GM21360 (cell line): ENCODE measurements at regions not wholly inside any gene's neighbourhood (a gene's known extent, or its start where the extent isn't known, plus 50 kb on each side); places are given as distances from the start of the nearest gene placed in this dataset.
"Not testable (repeated sequence)": the region's sequence is repeated elsewhere in the genome, so short reads cannot be mapped to it uniquely, and the experiment has no call there.

Experiments
- ATAC-seq: cut with Tn5 transposase; IDR thresholded peaks from one replicate; pipeline ENCODE4 v1.9.1; 2021; ENCODE audit warnings: mild to moderate bottlenecking, moderate library complexity; ENCODE audit not compliant: unreplicated experiment

DNA sequence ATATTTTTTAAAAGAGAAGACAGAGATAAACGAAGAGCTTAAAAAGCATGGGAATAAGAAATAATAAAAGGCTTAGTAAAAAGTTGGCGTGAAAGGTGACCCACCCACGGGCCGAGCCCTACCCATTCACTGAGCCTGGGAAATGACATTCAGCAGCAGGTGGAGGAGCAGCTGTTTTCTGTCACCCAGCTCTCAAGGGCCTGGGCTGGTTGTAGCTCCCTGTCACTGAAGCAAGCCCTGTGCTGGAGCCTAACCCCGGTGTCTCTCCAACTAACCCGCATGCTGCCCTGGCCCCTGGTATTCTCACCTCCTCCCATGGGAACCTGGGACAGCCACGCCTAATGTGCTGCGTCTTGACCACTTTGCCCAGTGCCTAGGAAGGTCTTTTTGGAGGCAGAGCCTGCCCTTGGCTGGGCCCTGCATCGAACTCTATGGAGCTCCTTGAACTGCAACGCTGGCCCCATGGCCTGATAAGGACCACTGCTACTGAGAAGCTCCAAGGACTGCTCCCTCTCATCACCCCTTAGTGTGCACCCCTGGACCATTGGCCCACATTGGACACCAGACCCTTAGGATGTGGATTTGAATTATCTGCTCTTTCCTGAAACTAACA is 68.8 kb upstream of the IYD start:
- no peak for ATAC-seq

GRCh38 chr6:150301846-150302519 is 66.8 kb upstream of the IYD start:
- ATAC-seq: peak; percentile 88

DNA sequence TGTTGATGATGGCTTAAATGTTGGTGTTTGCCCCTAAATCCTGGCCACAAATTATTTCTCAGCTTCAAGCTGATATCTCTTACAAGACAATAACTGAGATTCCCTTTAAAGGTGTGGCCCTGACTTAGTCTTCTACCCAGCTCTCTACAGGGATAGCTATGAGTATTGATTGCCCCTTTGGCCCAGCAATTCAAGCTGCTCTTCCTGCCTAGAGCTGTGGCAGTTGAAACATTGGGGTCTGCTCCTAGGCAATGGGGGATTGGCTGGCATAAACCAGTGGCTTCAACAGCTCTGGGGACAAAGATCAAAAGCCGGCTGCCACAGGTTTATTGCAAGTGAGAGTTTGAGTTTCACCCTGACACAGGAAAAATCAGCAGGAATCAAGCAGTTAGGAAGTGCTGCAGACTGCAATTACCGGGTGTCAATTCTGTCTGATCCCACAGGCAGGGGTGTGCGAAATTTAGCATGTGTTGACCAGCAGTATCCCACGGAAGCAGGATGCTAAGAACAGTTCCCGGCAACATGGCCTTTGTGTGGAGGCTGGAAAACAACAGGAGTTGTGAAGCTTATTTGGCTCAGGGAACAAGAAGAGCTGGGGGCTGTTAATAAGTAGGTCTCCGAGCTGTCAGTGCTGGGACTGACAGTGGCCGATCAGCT is 66.2 kb upstream of the IYD start:
- ATAC-seq: no peak

DNA sequence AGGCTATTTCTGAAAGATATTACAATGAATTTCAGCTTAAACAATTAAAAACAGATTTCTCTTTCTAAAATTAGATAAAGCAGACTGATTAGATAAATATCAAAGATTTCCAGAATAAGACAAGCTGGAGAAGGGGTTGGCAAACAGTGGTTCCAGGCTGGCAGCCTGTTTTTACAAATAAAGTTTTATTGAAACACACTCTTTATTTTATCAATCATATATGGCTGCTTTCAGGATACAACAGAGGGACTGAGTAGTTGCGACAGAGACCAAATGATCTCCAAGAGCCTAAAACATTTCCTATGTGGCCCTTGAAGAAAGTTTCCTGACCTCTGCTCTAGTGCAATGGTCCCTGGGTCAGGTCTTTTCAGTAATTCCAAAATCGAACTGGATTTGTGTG is 65.6 kb upstream of the IYD start:
- ATAC-seq: no peak

GRCh38 chr6:150304429-150304828 is 64.4 kb upstream of the IYD start:
- no peak for ATAC-seq

GRCh38 chr6:150306290-150306689 is 62.5 kb upstream of the IYD start:
- no peak for ATAC-seq

GRCh38 chr6:150307520-150307919 is 61.3 kb upstream of the IYD start:
- no peak for ATAC-seq

- ATAC-seq: no peak
These were observed 59.8 kb upstream of the IYD start for GRCh38 chr6:150308812-150309645.

DNA sequence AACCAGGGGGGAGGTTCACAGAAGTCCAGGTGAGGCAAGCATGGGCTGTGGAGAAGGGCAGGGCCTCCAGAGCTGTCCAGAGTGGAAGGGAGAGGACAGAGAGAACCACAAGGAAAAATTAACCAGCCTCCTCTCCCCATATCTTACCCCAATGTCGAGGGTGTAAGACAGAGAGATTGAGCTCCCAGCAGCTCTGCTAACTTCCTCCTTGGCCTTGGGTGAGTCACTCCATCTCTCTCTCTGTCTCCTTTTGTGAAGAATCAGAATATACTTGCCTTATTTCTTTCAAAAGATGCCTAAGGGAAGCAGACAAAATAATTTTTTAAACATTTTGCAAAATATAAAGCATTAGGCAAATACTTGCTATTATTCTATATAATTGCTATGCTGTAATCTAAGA is 58.3 kb upstream of the IYD start:
- ATAC-seq: no peak

DNA sequence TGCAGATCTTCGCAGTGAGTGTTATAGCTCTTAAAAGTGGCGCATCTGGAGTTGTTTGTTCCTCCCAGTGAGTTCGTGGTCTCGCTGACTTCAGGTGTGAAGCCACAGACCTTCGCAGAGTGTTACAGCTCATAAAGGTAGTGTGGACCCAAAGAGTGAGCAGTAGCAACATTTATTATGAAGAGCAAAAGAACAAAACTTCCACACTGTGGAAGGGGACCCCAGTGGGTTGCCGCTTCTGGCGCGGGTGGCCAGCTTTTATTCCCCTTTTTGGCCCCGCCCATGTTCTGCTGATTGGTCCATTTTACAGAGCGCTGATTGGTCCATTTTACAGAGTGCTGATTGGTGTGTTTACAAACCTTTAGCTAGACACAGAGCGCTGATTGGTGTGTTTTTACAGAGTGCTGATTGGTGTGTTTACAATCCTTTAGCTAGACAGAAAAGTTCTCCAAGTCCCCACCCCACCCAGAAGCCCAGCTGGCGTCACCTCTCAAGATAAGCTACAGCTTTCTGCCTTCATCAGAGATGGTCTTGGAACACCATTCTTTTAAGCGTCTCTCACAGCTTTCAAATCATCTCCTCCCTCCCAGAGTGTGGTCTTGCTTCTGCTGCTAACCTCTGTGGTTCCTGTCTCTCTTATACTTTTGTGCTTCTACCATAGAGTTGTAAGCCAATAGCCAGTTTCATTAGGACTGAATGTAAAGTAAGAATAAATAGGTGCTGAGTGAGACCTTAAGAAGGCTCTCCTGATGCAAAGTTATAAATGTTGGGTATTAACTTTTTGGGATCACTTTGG is 57.5 kb upstream of the IYD start:
- ATAC-seq: not testable (repeated sequence)

GRCh38 chr6:150312395-150312794 is 56.4 kb upstream of the IYD start:
- no peak for ATAC-seq

DNA sequence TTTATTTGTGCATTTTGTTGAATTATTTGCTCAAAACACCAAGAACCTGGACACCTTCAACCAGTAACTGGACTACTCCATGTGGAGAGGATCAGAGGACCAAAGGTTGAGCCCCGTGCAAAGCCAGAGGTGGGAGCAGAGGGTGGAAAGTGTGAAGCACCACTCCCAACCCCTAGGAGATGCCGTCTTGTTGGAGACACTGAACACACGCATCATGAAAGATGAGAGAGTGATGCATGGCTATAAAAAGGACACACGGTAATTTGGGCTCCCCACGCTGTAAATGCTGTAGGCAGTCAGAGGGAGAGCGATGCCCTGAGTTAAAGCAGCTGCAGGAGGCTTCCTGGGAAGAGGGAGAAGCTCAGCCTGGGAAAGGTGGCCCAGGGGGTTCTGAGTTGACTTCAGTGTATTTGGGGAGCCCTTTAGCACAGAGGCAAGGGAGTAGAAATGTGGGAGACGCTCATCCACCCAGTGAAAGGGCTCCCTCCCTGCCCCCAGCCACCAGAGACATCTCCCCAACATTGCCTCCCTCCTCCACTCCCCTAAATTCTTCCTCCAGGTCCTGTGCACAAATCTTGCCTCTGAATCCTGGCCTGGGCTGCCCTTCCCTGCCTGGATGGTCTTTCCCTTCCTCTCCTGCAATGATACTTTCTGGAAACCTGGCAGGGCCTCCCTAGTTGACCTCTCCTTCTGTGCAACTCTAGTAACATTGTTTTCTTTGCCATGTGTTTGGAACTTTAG is 55.8 kb upstream of the IYD start:
- no peak for ATAC-seq

DNA sequence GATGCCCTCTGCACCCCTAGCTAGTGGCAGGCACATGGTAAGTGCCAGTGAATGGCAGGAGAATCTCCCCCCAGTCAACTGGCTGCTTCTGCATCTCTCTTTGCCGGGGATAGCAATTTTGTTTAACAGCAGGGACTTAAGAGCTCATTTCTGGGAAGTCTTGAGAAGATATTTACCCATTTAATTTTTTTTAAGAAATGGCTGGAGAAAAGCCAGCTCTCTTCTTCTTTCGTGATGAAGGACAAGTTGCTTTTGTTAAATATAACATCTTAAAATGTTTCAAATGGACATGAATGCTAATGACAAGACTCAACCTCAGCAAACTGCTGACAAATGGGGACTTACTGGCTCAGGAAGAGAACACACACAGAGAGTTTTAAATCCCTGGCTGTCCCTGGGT is 55.0 kb upstream of the IYD start:
- no peak for ATAC-seq

- no peak for ATAC-seq
These were observed 54.3 kb upstream of the IYD start for GRCh38 chr6:150314230-150315188.

DNA sequence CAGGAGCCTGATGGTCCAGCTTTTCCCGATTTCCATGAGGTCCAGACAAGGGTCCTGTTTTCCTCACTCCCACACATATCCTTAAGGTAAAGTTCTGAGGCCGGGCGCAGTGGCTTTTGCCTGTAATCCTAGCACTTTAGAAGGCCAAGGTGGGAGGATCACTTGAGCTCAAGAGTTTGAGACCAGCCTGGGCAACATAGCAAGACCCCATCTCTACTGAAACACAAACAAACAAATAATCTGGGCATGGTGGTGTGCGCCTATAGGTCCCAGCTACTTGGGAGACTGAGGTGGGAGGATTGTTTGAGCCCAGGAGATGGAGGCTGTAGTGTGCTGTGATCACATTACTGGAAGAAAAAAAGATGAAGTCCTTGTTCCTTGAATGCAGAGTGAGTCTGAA is 53.2 kb upstream of the IYD start:
- ATAC-seq: no peak

GRCh38 chr6:150316936-150317335 is 51.9 kb upstream of the IYD start:
- ATAC-seq: no peak
